Liver (tissue), 8 donors: ENCODE measurements at regions not wholly inside any gene's neighbourhood (a gene's known extent, or its start where the extent isn't known, plus 50 kb on each side); places are given as distances from the start of the nearest gene placed in this dataset.

ENCODE experiments used
- DNase-seq: peaks from one replicate; pipeline ENCODE4 v3.0.0-alpha.2; 2017; ENCODE audit warnings: low spot score
- H3K27ac ChIP-seq, 2 donors: one replicate each; pipeline ENCODE4 v1.7.0; 2013; ENCODE audit warnings: inconsistent platforms in 2 of 2, low read length in 2 of 2, control low read depth in 1 of 2, low read depth in 1 of 2, mild to moderate bottlenecking in 1 of 2
- H3K27me3 ChIP-seq, 4 donors: one replicate each; pipeline versions ENCODE4 v1.6.1 to v1.7.0; 2013; ENCODE audit warnings: low read length in 3 of 4, inconsistent platforms in 1 of 4, mild to moderate bottlenecking in 1 of 4, moderate library complexity in 1 of 4; ENCODE audit not compliant: control insufficient read depth in 4 of 4, insufficient read depth in 4 of 4
- H3K36me3 ChIP-seq, 4 donors: one replicate each; pipeline versions ENCODE4 v1.6.1 to v1.7.0; 2013; ENCODE audit warnings: low read length in 3 of 4, mild to moderate bottlenecking in 3 of 4, low read depth in 1 of 4, moderate library complexity in 1 of 4; ENCODE audit not compliant: control insufficient read depth in 4 of 4, insufficient read depth in 3 of 4
- H3K4me1 ChIP-seq, 4 donors: one replicate each; pipeline versions ENCODE4 v1.6.1 to v1.7.0; 2013; ENCODE audit warnings: low read length in 3 of 4, mild to moderate bottlenecking in 3 of 4, moderate library complexity in 1 of 4; ENCODE audit not compliant: control insufficient read depth in 4 of 4, insufficient read depth in 4 of 4
- H3K4me3 ChIP-seq, 3 donors: one replicate each; pipeline versions ENCODE4 v1.6.1 to v1.7.0; 2013; ENCODE audit warnings: low read length in 3 of 3, control low read depth in 1 of 3, low read depth in 1 of 3, mild to moderate bottlenecking in 1 of 3
- H3K9ac ChIP-seq, 2 donors: one replicate each; pipeline ENCODE4 v1.7.0; 2013; ENCODE audit warnings: low read length in 2 of 2, mild to moderate bottlenecking in 2 of 2, moderate library complexity in 2 of 2, control low read depth in 1 of 2, low read depth in 1 of 2
- H3K9me3 ChIP-seq, 4 donors: one replicate each; pipeline versions ENCODE4 v1.6.1 to v1.7.0; 2013; ENCODE audit warnings: low read length in 3 of 4; ENCODE audit not compliant: control insufficient read depth in 4 of 4
- CTCF ChIP-seq: fragments of 150-350 bp; IDR thresholded peaks from 2 replicates; pipeline ENCODE4 v1.5.1; 2017; ENCODE audit warnings: improper control_type of control experiment, low read depth, low read length; ENCODE audit not compliant: missing input control
- EGR1 ChIP-seq, 2 donors: IDR thresholded peaks; 2 replicates each; pipeline ENCODE4 v1.6.1; 2016 to 2018; ENCODE audit warnings: antibody characterized with exemption in 2 of 2, low read depth in 2 of 2
- FOXA1 ChIP-seq: IDR thresholded peaks from 2 replicates; pipeline ENCODE4 v1.6.1; 2016; ENCODE audit warnings: antibody characterized with exemption
- FOXA2 ChIP-seq: IDR thresholded peaks from 2 replicates; pipeline ENCODE4 v1.6.1; 2016; ENCODE audit warnings: antibody characterized with exemption
- GABPA ChIP-seq, 2 donors: IDR thresholded peaks in 1 of 2; conservative IDR thresholded peaks in 1 of 2; 2 replicates each; pipeline ENCODE4 v1.6.1; 2016; ENCODE audit warnings: antibody characterized with exemption in 2 of 2, mild to moderate bottlenecking in 1 of 2, moderate library complexity in 1 of 2
- HNF4A ChIP-seq, 2 donors: conservative IDR thresholded peaks; 2 replicates each; pipeline ENCODE4 v1.6.1; 2016; ENCODE audit warnings: antibody characterized with exemption in 2 of 2, mild to moderate bottlenecking in 2 of 2
- HNF4G ChIP-seq: IDR thresholded peaks from 2 replicates; pipeline ENCODE4 v1.6.1; 2016; ENCODE audit warnings: antibody characterized with exemption
- JUND ChIP-seq, 2 donors: IDR thresholded peaks; 2 replicates each; pipeline ENCODE4 v1.6.1; 2016; ENCODE audit warnings: antibody characterized with exemption in 2 of 2
- NR2F2 ChIP-seq: IDR thresholded peaks from 2 replicates; pipeline ENCODE4 v1.6.1; 2016; ENCODE audit warnings: antibody characterized with exemption
- RAD21 ChIP-seq, 2 donors: IDR thresholded peaks; 2 replicates each; pipeline ENCODE4 v1.6.1; 2016; ENCODE audit warnings: antibody characterized with exemption in 2 of 2, mild to moderate bottlenecking in 2 of 2
- RXRA ChIP-seq, 2 donors: IDR thresholded peaks; 2 replicates each; pipeline ENCODE4 v1.6.1; 2017 to 2018; ENCODE audit warnings: antibody characterized with exemption in 2 of 2, mild to moderate bottlenecking in 1 of 2
- SP1 ChIP-seq: IDR thresholded peaks from 2 replicates; pipeline ENCODE4 v1.6.1; 2018; ENCODE audit warnings: antibody characterized with exemption, mild to moderate bottlenecking
- TAF1 ChIP-seq: conservative IDR thresholded peaks from 2 replicates; pipeline ENCODE4 v1.6.1; 2016; ENCODE audit warnings: antibody characterized with exemption, mild to moderate bottlenecking
- YY1 ChIP-seq: IDR thresholded peaks from 2 replicates; pipeline ENCODE4 v1.6.1; 2016; ENCODE audit warnings: antibody characterized with exemption, mild to moderate bottlenecking
- WGBS: extraction: QIAGEN DNeasy Blood & Tissue Kit; methylation state at CpG from one replicate; pipeline ENCODE4 v1.1.7; 2013; 5-methylcytosine and 5-hydroxymethylcytosine counted together
- TF ChIP-seq, protein P1 (sequence below): IDR thresholded peaks from 2 replicates; pipeline ENCODE4 v1.6.1; 2016; ENCODE audit warnings: antibody characterized with exemption
- TF ChIP-seq, protein P2 (sequence below): IDR thresholded peaks from 2 replicates; pipeline ENCODE4 v1.6.1; 2016; ENCODE audit warnings: antibody characterized with exemption, mild to moderate bottlenecking
- TF ChIP-seq, protein P3 (sequence below): IDR thresholded peaks from 2 replicates; pipeline ENCODE4 v1.6.1; 2016; ENCODE audit warnings: antibody characterized with exemption
- TF ChIP-seq, protein P4 (sequence below): IDR thresholded peaks from 2 replicates; pipeline ENCODE4 v1.6.1; 2016; ENCODE audit warnings: antibody characterized with exemption
- donor health status: healthy.
- donor health status: healthy.
- donor health status: healthy.
- donor health status: healthy.
- donor health status: healthy.

- Histone ChIP-seq H3K9me3 (peaks cover 0 to 4% (median 1%) of the 10 kb centered on the region in 4 donors), H3K36me3 (no peaks in the 10 kb centered on the region), H3K27ac (no peak overlapping the region), H3K27me3 (no peaks in the 10 kb centered on the region), H3K4me3 (no peak overlapping the region), H3K9ac (no peak overlapping the region), H3K4me1 (no peaks in the 10 kb centered on the region)
- WGBS: 67% methylated on average over 5 of the region's 5 CpGs
- DNase-seq: no peak
- no peak for TF ChIP-seq JUND (IDR thresholded peaks at IDR 0.05)
- no peak for TF ChIP-seq CTCF
- TF ChIP-seq, protein P1, sequence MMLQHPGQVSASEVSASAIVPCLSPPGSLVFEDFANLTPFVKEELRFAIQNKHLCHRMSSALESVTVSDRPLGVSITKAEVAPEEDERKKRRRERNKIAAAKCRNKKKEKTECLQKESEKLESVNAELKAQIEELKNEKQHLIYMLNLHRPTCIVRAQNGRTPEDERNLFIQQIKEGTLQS: no peak
- TF ChIP-seq TAF1: no peak
- no peak for TF ChIP-seq GABPA (IDR thresholded peaks at IDR 0.05 in 1 of 2, conservative IDR thresholded peaks at IDR 0.05 in 1 of 2)
- TF ChIP-seq, protein P2, sequence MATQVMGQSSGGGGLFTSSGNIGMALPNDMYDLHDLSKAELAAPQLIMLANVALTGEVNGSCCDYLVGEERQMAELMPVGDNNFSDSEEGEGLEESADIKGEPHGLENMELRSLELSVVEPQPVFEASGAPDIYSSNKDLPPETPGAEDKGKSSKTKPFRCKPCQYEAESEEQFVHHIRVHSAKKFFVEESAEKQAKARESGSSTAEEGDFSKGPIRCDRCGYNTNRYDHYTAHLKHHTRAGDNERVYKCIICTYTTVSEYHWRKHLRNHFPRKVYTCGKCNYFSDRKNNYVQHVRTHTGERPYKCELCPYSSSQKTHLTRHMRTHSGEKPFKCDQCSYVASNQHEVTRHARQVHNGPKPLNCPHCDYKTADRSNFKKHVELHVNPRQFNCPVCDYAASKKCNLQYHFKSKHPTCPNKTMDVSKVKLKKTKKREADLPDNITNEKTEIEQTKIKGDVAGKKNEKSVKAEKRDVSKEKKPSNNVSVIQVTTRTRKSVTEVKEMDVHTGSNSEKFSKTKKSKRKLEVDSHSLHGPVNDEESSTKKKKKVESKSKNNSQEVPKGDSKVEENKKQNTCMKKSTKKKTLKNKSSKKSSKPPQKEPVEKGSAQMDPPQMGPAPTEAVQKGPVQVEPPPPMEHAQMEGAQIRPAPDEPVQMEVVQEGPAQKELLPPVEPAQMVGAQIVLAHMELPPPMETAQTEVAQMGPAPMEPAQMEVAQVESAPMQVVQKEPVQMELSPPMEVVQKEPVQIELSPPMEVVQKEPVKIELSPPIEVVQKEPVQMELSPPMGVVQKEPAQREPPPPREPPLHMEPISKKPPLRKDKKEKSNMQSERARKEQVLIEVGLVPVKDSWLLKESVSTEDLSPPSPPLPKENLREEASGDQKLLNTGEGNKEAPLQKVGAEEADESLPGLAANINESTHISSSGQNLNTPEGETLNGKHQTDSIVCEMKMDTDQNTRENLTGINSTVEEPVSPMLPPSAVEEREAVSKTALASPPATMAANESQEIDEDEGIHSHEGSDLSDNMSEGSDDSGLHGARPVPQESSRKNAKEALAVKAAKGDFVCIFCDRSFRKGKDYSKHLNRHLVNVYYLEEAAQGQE: no peak
- TF ChIP-seq HNF4A (conservative IDR thresholded peaks at IDR 0.05): no peak
- no peak for TF ChIP-seq YY1
- TF ChIP-seq SP1: no peak
- TF ChIP-seq NR2F2: no peak
- TF ChIP-seq EGR1 (IDR thresholded peaks at IDR 0.05; ENCODE audit: low read depth in 2 of 2): no peak
- no peak for TF ChIP-seq RXRA (IDR thresholded peaks at IDR 0.05)
- TF ChIP-seq, protein P3, sequence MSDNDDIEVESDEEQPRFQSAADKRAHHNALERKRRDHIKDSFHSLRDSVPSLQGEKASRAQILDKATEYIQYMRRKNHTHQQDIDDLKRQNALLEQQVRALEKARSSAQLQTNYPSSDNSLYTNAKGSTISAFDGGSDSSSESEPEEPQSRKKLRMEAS: no peak
- no peak for TF ChIP-seq FOXA2
- TF ChIP-seq FOXA1: no peak
- TF ChIP-seq, protein P4, sequence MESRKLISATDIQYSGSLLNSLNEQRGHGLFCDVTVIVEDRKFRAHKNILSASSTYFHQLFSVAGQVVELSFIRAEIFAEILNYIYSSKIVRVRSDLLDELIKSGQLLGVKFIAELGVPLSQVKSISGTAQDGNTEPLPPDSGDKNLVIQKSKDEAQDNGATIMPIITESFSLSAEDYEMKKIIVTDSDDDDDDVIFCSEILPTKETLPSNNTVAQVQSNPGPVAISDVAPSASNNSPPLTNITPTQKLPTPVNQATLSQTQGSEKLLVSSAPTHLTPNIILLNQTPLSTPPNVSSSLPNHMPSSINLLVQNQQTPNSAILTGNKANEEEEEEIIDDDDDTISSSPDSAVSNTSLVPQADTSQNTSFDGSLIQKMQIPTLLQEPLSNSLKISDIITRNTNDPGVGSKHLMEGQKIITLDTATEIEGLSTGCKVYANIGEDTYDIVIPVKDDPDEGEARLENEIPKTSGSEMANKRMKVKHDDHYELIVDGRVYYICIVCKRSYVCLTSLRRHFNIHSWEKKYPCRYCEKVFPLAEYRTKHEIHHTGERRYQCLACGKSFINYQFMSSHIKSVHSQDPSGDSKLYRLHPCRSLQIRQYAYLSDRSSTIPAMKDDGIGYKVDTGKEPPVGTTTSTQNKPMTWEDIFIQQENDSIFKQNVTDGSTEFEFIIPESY: no peak
- TF ChIP-seq HNF4G: no peak
- TF ChIP-seq RAD21 (IDR thresholded peaks at IDR 0.05): no peak
Observed at GRCh38 chr14:83247924-83248639, 1714.4 kb upstream of the SEL1L start.
